HG03565 (cell line): ENCODE measurements at regions not wholly inside any gene's neighbourhood (a gene's known extent, or its start where the extent isn't known, plus 50 kb on each side); places are given as distances from the start of the nearest gene placed in this dataset.
"Not testable (repeated sequence)": the region's sequence is repeated elsewhere in the genome, so short reads cannot be mapped to it uniquely, and the experiment has no call there.

Source experiments
- ATAC-seq: cut with Tn5 transposase; IDR thresholded peaks from one replicate; pipeline ENCODE4 v1.9.1; 2021; ENCODE audit warnings: mild to moderate bottlenecking, moderate library complexity; ENCODE audit not compliant: unreplicated experiment

- ATAC-seq: no peak
Measured at GRCh38 chr20:50435397-50436051, 74.7 kb upstream of the PTPN1 start.

DNA sequence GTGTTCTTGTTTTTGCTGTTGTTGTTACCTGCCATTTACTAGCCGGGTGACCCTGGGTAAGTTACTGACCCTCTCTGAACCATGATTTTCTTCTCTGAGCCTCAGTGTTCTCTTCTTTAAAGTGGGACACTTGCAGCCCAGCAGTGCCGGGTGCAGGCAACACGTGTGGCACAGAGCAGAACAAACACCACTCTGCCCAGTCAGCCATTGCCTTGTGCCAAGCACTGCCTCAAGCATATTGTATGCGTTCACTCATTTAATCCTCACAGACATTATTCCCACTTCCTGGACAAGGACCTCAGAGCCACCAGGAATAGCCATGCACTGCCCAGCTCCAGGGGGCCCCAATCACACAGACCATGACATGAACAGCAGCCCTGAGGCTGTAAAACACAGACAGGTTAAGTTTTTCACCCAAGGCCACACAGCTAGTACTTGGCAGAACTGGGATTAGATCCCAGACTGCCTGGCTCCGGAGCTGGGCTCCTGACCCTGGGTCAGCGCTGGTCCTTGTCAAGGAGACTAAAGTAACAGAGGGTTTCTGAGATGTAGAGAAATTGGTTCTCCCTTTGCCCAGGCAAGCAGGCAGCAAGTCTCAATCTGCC is 74.0 kb upstream of the PTPN1 start:
- no peak for ATAC-seq

- no peak for ATAC-seq
Measured at GRCh38 chr20:50436696-50437095, 73.5 kb upstream of the PTPN1 start.

DNA sequence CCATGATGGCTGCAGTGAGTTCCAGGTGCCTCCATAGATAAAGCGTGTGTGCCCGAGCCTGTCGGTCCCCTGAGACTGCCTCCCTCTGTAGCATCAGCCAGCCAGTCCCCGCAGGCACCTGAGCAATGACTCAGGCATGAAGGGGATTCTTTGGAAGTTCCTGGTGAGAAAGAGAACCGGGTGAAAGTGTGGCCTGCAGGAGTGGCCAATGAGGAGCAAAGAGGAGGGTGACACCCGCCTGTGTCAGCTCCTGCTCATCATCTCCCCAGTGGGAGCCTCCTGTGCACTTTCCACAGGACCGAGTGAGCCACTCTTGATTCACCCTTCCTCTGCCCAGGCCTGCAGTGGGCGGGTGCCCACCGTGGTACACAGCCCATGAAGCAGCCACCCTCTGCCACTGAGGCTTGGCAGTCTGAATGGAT is 71.2 kb upstream of the PTPN1 start:
- no peak for ATAC-seq

DNA sequence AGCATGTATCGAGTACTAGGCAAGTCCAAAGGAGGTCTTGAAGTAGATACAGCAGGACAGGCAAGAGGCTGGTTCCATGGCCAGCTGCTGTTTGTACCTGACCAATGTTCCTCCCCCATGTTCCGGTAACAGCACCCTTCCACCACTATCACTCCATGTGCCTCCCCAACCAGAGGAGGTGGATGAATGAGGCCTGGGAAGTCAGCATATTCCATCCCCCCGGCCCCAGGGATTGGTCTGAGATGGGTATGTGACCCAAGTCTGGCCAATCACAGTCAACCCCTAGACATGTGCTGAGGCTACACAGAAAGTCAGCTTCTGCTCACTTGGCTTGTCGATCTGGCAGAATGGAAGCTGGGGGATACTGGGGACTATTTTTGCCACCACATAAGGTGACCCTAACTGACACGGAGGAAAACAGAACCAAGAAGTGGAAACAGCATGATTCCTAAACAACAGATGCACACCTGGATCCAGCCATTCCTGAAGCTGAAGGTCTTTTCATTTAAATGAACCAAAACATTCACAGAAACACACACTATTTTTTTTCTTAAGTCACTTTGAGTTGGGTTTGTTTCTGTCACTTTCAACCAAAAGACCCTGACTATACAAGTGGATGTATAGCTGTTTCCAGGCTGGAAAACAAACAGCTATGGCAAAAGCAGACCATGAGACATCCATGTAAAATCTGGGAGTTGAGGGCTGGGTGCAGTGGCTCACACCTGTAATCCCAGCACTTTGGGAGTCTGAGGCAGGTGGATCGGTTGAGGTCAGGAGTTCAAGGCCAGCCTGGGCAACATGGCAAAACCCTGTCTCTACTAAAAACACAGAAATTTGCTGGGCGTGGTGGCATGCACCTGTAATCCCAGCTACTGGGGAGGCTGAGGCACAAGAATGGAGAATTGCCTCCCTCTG is 70.4 kb upstream of the PTPN1 start:
- no peak for ATAC-seq

- ATAC-seq: no peak
Measured at GRCh38 chr20:50442512-50442911, 67.7 kb upstream of the PTPN1 start.

DNA sequence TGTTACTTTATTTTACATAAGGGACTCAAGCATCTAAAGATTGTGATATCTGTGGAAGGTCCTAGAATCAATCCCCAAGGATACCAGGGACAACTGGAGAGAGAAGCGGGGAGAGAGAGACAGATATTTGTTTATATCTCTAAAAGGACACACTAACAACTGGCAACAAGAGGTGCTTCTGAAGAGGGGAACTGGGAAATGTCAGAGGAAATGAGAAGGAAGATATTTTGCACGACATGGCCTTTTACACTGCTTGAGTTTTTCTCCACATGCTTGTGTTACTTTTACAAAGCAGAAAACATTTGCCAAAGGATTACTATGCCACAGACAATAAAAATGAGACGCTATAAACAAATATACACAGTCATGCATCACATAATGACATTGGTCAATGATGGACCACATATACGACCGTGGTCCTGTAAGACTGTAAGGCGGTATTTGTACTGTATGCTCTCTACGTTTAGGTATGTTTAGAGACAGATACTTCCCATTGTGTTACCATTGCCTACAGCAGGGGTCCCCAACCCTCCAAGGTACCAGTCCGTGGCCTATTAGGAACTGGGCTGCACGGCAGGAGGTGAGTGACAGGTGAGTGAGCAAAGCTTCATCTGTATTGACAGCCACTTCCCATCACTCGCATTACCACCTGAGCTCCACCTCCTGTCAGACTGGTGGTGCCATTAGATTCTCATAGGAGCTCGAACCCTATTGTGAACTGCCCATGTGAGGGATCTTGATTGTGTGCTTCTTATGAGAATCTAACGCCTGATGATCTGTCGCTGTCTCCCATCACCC is 64.6 kb upstream of the PTPN1 start:
- no peak for ATAC-seq

DNA sequence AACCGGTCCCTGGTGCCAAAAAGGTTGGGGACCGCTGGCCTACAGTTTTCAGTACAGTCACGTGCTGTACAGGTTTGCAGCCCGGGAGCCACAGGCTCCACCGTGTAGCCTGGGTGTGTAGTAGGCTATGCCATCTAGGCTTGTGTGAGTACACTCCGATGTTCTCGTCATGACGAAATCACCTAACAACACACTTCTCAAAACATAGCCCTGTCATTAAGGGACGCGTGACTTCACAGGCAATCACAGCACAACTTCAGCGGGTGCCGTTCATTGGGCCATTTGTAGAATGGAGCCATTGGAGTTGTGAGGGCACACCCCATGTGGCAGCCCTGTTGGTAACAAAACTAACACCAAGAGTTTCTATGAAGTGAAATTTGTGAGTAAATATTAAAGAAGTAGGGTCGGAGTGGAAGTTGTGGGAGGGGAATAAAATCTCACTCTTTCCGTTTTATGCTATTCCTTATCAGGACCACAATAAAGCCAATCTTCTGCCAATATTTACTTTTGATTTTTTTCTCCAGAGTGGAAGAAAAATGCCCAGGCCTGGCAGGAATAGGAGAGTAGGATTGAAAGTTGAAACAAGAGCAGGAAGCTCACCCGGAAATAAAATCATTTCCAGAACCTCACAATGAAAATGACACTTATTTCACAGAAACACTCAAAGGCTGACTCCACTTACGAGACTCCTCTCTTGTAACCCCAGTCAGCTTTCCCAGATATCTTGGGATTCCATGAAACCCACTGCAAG is 63.7 kb upstream of the PTPN1 start:
- ATAC-seq: no peak

DNA sequence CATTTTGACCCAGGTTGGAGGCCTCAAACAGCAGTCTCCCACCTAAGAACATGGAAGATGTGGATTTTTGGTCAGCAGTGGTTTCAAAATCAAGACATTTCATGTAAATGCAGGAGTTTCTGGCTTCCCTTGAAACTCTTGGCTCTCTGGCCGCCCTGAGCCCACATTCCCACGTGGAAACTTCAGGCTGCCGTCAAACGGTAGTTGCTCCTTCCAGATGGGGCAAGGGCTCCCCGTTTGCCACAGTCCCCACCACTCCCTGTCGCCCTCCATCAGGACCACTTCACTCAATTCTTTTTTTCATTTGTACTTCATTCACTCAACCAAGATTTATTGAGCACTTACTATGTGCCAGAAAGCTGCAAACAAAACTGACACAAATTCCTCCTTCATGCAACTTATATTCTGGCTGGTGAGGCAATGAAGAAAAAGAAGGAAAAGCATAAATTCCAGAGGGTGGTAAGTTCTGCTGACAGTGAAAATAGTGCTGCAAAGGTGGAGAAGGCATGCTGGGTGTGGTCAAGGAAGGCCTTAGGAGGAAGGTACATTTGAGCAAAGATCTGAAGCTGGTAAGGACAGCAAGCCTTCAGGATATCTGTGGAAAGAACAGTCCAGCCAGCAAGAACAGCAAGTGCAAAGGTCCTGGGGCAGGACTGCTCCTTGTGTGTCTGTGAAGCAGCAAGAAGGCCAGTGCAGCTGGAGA is 62.9 kb upstream of the PTPN1 start:
- ATAC-seq: no peak

DNA sequence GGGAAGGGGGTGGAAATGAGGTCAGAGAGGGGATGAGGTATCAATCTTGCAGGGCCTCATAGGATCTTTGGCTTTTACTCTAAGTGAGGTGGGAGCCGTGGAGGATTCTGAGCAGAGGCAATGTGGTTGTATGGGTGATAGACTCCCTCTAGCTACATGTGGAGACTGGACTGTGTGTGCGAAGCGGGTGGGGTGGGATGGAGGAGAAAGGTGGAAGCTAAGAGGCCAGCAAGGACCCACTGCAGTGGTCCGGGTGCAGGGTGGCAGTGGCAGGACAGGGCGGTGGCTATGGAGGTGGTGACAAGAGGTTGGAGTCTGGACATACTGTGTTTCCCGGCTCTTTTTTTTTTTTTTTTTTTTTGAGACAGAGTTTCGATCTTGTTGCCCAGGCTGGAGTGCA is 62.4 kb upstream of the PTPN1 start:
- no peak for ATAC-seq

DNA sequence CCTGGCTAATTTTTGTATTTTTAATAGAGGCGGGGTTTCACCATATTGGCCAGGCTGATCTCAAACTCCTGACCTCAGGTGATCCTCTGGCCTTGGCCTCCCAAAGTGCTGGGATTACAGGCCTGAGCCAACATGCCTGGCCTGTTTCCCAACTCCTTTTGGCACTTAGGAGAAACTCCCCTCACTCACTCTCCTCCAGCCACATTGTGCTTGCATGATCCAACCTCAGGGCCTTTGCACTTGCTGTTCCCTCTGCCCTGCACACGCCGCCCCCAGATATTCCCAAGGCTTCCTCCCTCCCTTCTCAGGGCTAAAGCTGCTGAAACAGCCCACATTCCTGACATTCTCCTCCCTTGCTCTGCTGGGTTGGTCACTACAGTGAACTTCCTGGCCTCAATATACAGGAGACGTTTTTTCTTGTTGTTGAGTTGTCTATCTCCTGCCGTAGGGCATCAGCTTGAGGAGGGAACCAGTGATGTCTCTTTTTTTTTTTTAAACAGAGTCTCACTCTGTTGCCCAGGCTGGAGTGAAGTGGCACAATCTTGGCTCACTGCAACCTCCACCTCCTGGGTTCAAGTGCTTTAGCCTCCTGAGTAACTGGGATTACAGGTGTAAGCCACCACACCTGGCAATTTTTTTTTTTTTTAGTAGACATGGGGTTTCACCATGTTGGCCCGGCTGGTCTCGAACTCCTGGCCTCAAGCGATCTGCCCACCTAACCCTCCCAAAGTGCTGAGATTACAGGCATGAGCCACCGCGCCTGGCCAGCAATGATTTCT is 61.4 kb upstream of the PTPN1 start:
- not testable (repeated sequence) for ATAC-seq

- ATAC-seq: peak; percentile 49
Measured at GRCh38 chr20:50449738-50450492, 60.3 kb upstream of the PTPN1 start.

DNA sequence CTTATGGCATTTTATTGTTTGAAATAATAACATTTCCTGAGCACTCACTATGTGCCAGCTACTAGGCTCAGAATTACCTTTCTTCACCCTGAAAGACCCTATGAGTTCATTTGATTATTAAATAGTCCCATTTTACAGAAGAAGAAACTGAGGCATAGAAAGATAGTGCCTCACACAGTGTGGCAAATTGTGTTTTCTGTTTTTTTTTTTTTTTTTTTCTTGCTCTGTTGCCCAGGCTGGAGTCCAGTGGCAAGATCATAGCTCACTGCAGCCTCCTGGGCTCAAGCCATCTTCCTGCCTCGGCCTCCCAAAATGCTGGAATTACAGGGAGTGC is 59.7 kb upstream of the PTPN1 start:
- ATAC-seq: no peak

DNA sequence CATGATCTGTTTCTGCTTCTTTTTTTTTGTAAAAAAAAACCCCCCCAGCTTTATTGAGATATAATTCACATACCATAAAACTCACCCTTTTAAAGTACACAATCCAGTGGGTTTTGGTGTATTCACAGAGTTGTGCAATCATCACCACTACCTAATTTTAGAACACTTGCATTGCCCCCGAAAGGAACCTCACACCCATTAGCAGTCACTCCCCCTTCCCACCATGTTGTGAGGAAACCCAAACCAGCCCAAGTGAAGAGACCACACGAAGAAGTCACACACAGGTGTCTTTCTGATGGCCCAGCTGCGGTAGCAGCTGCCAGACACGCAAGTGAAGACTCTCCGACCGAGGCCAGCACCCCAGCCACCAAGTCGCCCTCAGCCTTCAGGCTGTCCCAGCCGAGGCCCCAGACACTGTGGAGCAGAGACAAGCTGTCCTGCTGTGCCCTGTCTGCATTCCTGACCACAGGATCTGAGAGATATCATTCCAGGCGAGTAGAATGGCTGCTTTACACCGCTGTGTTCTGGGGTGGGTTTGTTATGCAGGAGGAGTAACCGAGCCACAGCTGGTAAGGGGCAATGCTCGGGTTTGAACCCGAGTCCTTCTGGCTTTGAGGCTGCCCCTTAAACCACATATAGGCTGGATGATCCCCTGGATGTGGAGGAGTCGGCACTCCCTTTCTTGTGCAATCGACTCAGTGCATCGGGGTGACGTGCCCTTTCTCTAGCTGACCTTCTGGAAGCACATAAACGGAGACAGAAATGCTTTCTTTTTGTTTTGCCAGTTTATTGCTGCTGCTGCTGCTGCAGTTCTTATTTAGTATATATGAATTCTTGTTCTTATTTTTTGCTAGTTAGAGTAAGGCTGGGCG is 59.1 kb upstream of the PTPN1 start:
- ATAC-seq: peak; percentile 51

DNA sequence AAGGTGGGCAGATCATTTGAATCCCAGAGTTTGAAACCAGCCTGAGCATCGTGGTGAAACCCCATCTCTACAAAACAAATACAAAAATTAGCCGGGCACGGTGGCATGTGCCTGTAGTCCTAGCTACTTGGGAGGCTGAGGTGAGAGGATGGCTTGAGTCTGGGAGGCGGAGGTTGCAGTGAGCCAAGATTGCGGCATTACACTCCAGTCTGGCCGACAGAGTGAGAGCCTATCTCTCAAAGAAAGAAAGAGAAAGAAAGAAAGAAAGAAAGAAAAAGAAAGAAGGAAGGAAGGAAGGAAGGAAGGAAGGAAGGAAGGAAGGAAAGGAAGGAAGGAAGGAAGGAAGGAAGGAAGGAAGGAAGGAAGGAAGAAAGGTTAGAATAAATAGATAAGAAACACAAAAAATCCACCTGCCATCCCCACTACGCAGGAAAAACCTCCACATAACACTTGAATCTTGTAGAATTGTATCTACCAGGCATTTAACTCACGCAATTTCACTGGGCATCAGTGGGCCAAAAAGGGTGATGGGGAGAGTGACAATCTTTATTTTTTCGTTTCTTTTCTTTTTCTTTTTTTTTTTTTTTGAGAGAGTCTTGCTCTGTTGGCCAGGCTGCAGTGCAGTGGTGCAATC is 58.3 kb upstream of the PTPN1 start:
- ATAC-seq: not testable (repeated sequence)

GRCh38 chr20:50453533-50454244 is 56.5 kb upstream of the PTPN1 start:
- no peak for ATAC-seq
